Panc1 (cell line): ENCODE measurements at regions not wholly inside any gene's neighbourhood (a gene's known extent, or its start where the extent isn't known, plus 50 kb on each side); places are given as distances from the start of the nearest gene placed in this dataset.

Experiments
- ATAC-seq: fragments of 200-7000 bp; cut with Tn5 transposase; 2 replicates; pipeline ENCODE4 v1.9.1; 2020; ENCODE audit warnings: mild to moderate bottlenecking, moderate library complexity
- BruUV-seq: library from RNA; stranded (reverse); fragments of 400-500 nt; replicated peaks from 2 replicates; lab custom pipeline; 2021; lab: Mats Ljungman, UMichigan
- CTCF ChIA-PET: fragments of 300-600 bp; sonication (Branson Sonifier 250); formaldehyde crosslinking; loops from one replicate; lab custom pipeline; 2022; ENCODE audit warnings: antibody characterized with exemption; lab: Charles Lee
- POLR2A ChIA-PET: fragments of 300-600 bp; sonication (Branson Sonifier 250); formaldehyde crosslinking; loops from one replicate; lab custom pipeline; 2022; ENCODE audit warnings: antibody characterized with exemption; lab: Charles Lee
- DNase-seq: peaks from one replicate; pipeline ENCODE4 v3.0.0-alpha.2; 2010; ENCODE audit warnings: low read depth, low spot score
- H3K27ac ChIP-seq: 2 replicates; pipeline ENCODE4 v1.5.1; 2011; ENCODE audit warnings: mild to moderate bottlenecking, low read length, inconsistent platforms
- H3K27me3 ChIP-seq: fragments of 200-500 bp; sonication (Bioruptor generic); 2 replicates; pipeline ENCODE4 v1.6.0; 2014; ENCODE audit warnings: low read length, inconsistent platforms; ENCODE audit not compliant: control insufficient read depth, insufficient read depth
- H3K36me3 ChIP-seq: fragments of 200-500 bp; sonication (Bioruptor generic); 2 replicates; pipeline ENCODE4 v1.5.1; 2014; ENCODE audit warnings: inconsistent platforms, mild to moderate bottlenecking, low read length, moderate library complexity; ENCODE audit not compliant: control insufficient read depth, insufficient read depth
- H3K4me1 ChIP-seq: 2 replicates; pipeline ENCODE4 v1.5.1; 2011; ENCODE audit warnings: inconsistent platforms, mild to moderate bottlenecking, low read length, moderate library complexity; ENCODE audit not compliant: control insufficient read depth, insufficient read depth
- H3K4me3 ChIP-seq, 2 experiments: 2 replicates each; pipeline ENCODE4 v1.5.1; 2011 to 2012; ENCODE audit warnings: low read depth in 2 of 2, low read length in 2 of 2, mild to moderate bottlenecking in 2 of 2, inconsistent platforms in 1 of 2, moderate library complexity in 1 of 2
- H3K9me3 ChIP-seq: fragments of 200-500 bp; sonication (Bioruptor generic); 2 replicates; pipeline ENCODE4 v1.5.1; 2014; ENCODE audit warnings: low read depth, mild to moderate bottlenecking, inconsistent platforms, low read length, moderate library complexity; ENCODE audit not compliant: control insufficient read depth, insufficient read depth
- POLR2AphosphoS5 ChIP-seq: IDR thresholded peaks from 2 replicates; pipeline ENCODE4 v1.6.1; 2012; ENCODE audit warnings: mild to moderate bottlenecking, low read depth, low read length, moderate library complexity
- SIN3A ChIP-seq: IDR thresholded peaks from 2 replicates; pipeline ENCODE4 v1.6.1; 2012; ENCODE audit warnings: low read depth, mild to moderate bottlenecking, low read length, moderate library complexity, borderline replicate concordance; ENCODE audit not compliant: insufficient read depth
- TCF7L2 ChIP-seq: IDR thresholded peaks from 2 replicates; pipeline ENCODE4 v1.6.1; 2011; ENCODE audit warnings: mild to moderate bottlenecking, low read depth, low read length, inconsistent platforms
- in situ Hi-C: cut with HindIII; loops from 2 replicates; pipeline ENCODE4 v1.10.0; 2016; ENCODE audit warnings: low sequenced_read_pairs, low pct_unique_long_range_greater_than_20kb
- intact Hi-C: fragments of 100-400 bp; cut with micrococcal nuclease; formaldehyde crosslinking; loops from one replicate; pipeline ENCODE4 v1.10.0; 2022; ENCODE audit not compliant: unreplicated experiment
- TF ChIP-seq, protein P1 (sequence below), 2 experiments: IDR thresholded peaks; 2 replicates each; pipeline ENCODE4 v1.6.1; 2011 to 2012; ENCODE audit warnings: low read depth in 2 of 2, control low read depth in 1 of 2, low read length in 1 of 2, mild to moderate bottlenecking in 1 of 2, moderate library complexity in 1 of 2; ENCODE audit not compliant: insufficient read depth in 1 of 2
- TF ChIP-seq, protein P2 (sequence below): fragments of 450-650 bp; IDR thresholded peaks from 2 replicates; pipeline ENCODE4 v1.5.1; 2017; ENCODE audit warnings: mild to moderate bottlenecking

DNA sequence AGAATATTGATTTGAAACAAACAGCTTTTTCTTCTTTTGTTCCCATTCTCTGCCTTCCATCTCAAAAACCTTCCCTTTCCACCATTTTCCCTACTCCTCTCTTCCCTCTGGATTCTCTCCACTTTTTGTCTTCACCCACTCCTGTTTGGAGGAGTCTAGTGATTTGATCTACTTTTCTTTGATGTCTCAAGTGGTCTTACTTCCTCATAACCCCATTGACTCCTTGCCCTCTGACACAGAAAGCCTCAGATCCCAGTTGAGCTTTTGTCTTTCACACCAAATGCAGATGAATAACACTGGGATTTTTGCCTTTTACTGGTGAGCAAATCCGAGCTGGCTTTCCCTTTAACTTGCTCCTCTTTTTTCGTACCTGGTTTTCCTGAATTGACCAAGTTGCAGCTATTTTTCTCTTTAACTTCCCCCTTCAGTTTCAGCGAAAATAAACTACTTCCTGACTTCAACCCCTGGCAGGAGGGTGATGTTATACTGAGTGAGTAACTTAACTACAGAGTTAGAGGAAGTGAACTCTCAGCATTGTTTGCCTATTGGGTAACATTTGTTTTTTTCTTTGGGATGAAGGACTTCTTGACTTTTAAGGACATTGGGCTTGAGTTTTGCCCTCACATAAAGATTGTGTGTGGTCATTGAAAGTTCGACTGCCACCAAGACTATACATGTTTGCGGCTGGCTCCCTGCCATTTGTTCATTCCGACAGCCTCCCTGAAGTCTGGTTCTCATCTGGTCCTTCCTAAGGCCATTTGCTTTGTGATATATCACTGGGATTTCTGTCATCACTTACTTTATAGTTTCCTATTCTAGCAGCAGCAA lies 392.8 kb upstream of the NR3C2 start:
- Histone ChIP-seq H3K36me3 (no peaks in the 10 kb centered on the region), H3K27me3 (no peaks in the 10 kb centered on the region), H3K27ac (no peak overlapping the region), H3K4me1 (no peaks in the 10 kb centered on the region), H3K9me3 (no peaks in the 10 kb centered on the region), H3K4me3 (no peak overlapping the region)
- in situ Hi-C loops (no loop called here), intact Hi-C loops (no loop called here)
- CTCF ChIA-PET, result no interaction called here
- BruUV-seq, result no TSS peak
- no peak for DNase-seq
- POLR2A ChIA-PET, result no interaction called here
- ATAC-seq, result no peak
- TF ChIP-seq, protein P1, sequence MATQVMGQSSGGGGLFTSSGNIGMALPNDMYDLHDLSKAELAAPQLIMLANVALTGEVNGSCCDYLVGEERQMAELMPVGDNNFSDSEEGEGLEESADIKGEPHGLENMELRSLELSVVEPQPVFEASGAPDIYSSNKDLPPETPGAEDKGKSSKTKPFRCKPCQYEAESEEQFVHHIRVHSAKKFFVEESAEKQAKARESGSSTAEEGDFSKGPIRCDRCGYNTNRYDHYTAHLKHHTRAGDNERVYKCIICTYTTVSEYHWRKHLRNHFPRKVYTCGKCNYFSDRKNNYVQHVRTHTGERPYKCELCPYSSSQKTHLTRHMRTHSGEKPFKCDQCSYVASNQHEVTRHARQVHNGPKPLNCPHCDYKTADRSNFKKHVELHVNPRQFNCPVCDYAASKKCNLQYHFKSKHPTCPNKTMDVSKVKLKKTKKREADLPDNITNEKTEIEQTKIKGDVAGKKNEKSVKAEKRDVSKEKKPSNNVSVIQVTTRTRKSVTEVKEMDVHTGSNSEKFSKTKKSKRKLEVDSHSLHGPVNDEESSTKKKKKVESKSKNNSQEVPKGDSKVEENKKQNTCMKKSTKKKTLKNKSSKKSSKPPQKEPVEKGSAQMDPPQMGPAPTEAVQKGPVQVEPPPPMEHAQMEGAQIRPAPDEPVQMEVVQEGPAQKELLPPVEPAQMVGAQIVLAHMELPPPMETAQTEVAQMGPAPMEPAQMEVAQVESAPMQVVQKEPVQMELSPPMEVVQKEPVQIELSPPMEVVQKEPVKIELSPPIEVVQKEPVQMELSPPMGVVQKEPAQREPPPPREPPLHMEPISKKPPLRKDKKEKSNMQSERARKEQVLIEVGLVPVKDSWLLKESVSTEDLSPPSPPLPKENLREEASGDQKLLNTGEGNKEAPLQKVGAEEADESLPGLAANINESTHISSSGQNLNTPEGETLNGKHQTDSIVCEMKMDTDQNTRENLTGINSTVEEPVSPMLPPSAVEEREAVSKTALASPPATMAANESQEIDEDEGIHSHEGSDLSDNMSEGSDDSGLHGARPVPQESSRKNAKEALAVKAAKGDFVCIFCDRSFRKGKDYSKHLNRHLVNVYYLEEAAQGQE (IDR thresholded peaks at IDR 0.05; ENCODE audit: insufficient read depth in 1 of 2, low read depth in 2 of 2, low read length in 1 of 2), result no peak
- TF ChIP-seq, protein P2, sequence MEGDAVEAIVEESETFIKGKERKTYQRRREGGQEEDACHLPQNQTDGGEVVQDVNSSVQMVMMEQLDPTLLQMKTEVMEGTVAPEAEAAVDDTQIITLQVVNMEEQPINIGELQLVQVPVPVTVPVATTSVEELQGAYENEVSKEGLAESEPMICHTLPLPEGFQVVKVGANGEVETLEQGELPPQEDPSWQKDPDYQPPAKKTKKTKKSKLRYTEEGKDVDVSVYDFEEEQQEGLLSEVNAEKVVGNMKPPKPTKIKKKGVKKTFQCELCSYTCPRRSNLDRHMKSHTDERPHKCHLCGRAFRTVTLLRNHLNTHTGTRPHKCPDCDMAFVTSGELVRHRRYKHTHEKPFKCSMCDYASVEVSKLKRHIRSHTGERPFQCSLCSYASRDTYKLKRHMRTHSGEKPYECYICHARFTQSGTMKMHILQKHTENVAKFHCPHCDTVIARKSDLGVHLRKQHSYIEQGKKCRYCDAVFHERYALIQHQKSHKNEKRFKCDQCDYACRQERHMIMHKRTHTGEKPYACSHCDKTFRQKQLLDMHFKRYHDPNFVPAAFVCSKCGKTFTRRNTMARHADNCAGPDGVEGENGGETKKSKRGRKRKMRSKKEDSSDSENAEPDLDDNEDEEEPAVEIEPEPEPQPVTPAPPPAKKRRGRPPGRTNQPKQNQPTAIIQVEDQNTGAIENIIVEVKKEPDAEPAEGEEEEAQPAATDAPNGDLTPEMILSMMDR, result no peak
- no peak for TF ChIP-seq TCF7L2
- TF ChIP-seq SIN3A, result no peak
- TF ChIP-seq POLR2AphosphoS5, result no peak

DNA sequence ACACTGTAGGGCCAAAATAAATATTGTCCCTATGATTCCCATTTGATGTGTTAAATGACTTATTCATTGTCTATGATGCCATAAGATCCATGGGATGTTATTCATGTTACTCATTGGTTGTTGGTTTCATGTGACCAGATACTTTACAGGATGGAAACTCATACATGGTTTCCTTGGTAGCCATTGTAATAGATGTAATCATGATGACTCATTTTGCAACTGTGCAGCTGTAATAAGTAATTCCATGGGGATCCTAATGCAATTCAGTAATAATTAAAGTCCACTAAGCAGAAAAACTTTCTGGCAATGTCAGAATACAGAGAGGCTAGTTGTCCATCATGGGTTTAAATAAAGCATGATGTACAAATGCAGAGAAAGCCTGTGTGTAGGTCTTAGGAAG lies 389.7 kb upstream of the NR3C2 start:
- H3K9me3 ChIP-seq, result no peaks in the 10 kb centered on the region
- intact Hi-C loops, result no loop called here
- H3K36me3 ChIP-seq, result no peaks in the 10 kb centered on the region
- H3K4me3 ChIP-seq, result no peak overlapping the region
- H3K27ac ChIP-seq, result no peak overlapping the region
- CTCF ChIA-PET, result no interaction called here
- POLR2A ChIA-PET, result no interaction called here
- ATAC-seq, result no peak
- H3K4me1 ChIP-seq, result no peaks in the 10 kb centered on the region
- BruUV-seq, result no TSS peak
- no peaks in the 10 kb centered on the region for H3K27me3 ChIP-seq
- no peak for DNase-seq
- in situ Hi-C loops, result no loop called here
- TF ChIP-seq, protein P2, result no peak
- no peak for TF ChIP-seq SIN3A
- TF ChIP-seq, protein P1 (IDR thresholded peaks at IDR 0.05; ENCODE audit: insufficient read depth in 1 of 2, low read depth in 2 of 2, low read length in 1 of 2), result no peak
- TF ChIP-seq TCF7L2, result no peak
- no peak for TF ChIP-seq POLR2AphosphoS5
